SH-SY5Y (cell line): ENCODE measurements at regions not wholly inside any gene's neighbourhood (a gene's known extent, or its start where the extent isn't known, plus 50 kb on each side); places are given as distances from the start of the nearest gene placed in this dataset.

Experiments used
- GATA2 ChIP-seq: IDR thresholded peaks from 2 replicates; pipeline ENCODE4 v1.6.1; 2011; ENCODE audit warnings: mild to moderate bottlenecking, low read depth, low read length
- GATA3 ChIP-seq: IDR thresholded peaks from 2 replicates; pipeline ENCODE4 v1.6.1; 2011; ENCODE audit warnings: low read depth, mild to moderate bottlenecking, low read length, moderate library complexity

DNA sequence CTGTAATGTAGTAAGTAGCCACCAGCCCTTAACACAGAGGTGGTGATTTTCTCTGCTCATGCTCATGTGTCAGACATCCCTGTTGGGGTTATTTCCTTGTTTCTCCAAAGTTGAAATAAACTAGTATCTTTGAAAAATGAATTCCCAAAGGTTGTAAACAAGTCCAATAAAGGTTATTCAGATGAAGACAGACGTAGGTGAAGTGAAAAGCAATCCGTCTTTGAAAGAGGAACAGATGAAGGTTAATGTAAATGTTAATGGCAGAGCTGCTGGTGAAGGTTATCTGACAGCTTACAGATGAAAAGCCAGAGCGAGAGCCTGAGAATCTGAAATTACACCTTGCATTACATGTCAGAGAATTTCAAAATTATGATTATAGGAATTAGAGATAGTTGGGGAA lies 1604.0 kb downstream of the FAM181B start:
- TF ChIP-seq GATA3 (no peak), GATA2 (no peak)

DNA sequence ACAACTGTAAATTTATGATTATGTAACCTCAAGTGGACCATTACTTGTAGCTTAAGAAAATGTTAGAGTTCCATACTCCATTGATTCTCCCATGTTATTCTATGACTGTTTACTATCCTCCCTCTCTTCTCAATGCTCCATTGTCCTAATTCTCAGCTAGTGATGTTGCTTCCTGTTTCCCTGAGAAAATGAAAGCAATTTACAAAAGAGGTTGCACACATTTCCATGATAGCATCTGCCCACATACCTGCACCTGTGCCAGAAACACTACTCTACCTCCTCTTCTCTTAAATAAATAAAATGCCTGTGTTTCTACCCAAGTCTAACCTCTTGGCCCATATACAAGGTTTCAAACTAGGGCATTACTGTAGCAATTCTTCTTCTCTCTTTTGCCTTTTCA lies 1620.9 kb downstream of the FAM181B start:
- TF ChIP-seq GATA3, result no peak
- no peak for TF ChIP-seq GATA2

DNA sequence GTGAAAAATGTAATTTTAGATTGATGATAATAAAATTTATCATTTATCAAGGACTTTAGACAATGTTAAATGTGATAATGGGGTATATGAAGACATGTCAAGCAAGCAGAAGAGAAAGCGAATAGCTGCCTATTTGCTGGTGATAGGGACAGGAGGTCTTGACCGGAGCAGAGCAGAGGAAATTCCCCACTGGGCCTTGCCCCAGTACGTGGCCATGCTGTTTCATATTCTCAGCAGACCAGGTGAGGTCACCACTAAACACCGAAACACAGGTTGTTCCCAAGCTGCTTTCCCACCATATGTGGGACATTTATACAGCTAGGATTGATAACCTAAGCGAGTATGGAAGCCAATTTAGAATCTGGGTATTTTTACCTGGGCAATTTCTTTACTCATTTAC lies 1629.6 kb downstream of the FAM181B start:
- TF ChIP-seq GATA3, result no peak

DNA sequence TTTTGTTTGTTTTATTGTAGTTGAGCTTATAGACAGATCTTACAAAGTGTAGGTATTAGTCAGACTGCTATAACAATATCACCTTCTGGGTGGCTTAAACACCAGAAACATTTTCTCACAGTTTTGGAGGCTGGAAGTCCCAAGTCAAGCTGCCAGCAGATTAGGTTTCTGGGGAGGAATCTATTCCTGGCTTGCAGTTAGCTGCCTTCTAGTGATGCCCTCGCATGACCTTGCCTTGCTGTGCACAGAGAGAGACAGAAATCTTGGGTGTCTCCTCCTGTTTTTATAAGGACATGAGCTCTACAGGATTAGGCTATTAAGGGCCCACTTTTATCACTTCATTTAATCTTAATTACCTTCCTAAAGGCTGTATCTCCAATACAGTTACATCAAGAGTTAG lies 1635.2 kb downstream of the FAM181B start:
- TF ChIP-seq GATA3, result no peak
- no peak for TF ChIP-seq GATA2

DNA sequence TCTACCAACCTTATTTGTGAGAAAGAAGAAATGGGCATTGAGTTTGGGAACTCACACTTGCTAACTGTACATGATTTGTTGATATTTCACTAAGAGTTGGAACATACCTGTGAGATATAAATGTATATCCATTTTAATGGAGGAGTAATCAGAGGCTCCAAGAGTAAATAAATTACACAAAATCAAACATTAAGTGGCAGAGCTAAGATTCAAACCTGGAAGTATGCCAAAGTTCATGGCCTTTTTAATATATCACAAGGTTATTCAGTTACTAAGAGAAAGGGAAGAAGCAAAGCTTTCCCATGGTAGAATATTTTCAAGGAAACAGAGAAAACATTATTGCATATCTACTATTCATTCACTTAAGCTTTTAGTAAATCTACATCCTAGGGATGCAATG lies 1641.1 kb downstream of the FAM181B start:
- no peak for TF ChIP-seq GATA2
- TF ChIP-seq GATA3, result no peak

DNA sequence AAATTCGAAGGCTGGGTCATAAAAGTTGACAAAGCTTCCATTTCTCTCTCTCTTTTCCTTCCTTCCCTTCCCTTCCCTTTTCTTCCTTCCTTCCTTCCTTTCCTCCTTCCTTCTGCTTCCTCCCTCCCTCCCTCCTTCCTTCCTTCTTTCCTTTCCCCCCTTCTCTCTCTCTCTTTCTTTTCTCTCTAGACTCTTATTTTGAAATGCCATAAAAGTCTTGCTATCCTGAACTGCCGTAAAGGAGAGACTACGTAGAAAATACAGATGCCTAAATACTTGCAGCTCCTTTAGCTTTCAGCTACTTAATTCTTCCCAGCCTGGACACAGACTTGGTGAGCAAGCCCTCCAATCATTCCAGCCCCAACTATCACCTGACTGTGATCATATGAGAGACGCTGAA lies 1644.4 kb downstream of the FAM181B start:
- TF ChIP-seq GATA3, result no peak
- TF ChIP-seq GATA2, result no peak

DNA sequence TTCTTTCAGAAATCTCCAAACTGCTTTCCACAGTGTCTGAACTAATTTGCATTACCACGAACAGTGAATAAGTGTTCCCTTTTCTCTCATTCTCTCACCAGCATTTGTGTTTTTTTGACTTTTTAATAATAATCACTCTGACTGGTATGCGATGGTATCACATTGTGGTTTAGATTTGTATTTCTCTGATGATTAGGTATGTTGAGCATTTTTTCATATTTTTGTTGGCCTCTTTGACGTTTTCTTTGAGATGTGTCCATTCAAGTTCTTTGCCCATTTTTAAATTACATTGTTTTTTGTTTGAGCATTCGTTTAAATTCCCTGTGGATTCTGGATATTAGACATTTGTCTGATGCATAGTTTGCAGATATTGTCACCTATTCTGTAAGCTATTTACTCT lies 1639.6 kb upstream of the TENM4 start:
- no peak for TF ChIP-seq GATA3
- no peak for TF ChIP-seq GATA2

DNA sequence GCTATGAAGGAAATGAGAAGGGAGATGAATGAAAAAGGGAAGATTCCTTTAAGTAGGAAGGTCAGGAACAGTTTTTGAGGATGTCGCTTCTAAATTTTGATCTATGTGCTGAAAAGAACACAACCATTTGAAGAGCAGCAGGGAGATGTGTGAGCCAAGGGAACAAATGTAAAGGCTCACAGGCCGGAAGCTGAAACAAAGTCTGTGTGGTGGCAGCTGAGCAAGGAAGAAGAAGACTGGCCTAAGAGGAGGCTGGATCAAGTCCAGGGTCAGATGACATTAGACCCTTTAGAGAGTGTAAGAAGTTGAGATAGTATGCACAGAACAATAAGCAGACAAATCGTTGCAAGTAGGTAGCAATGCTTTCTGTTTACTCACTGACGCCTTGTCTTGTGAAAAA lies 1631.4 kb upstream of the TENM4 start:
- TF ChIP-seq GATA2, result no peak
- no peak for TF ChIP-seq GATA3

DNA sequence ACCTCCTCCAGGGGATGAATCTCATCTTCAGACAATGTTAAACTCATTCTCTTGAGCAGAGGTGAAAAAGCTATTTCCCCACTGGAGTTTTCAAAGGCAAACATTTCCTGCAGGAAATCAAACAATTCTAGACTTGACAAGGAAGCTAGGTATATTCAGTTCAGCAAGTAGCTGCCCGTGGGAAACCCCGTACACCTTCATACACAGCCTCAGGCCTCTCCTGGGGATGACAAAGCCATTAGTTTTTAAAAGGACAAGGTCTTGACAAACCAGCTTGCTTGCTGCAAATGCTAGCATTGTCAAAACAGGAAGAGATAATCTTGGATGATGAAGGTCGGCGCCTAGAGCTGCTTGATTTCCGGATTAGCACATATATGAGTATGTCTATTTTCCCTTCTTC lies 1630.8 kb upstream of the TENM4 start:
- TF ChIP-seq GATA2 (no peak), GATA3 (no peak)

DNA sequence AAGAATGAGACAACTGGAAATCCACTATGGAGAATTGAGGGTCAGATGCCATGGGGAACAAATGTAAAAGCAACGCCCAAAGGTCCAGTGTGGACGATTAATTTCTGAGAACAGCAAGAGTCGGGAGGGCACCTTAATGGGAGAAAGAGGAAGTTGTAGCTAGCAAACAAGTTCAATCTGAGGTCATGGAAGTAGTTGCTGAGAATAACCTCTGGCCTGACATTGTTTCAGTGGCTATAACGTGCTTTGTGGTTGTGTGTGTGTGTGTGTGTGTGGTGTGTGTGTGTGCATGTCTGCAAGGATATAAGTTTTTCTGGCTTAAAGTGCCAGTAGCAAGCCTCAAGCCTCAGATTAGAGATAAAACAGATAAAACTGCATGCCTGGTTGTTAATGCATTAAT lies 1630.1 kb upstream of the TENM4 start:
- TF ChIP-seq GATA3 (no peak), GATA2 (no peak)

DNA sequence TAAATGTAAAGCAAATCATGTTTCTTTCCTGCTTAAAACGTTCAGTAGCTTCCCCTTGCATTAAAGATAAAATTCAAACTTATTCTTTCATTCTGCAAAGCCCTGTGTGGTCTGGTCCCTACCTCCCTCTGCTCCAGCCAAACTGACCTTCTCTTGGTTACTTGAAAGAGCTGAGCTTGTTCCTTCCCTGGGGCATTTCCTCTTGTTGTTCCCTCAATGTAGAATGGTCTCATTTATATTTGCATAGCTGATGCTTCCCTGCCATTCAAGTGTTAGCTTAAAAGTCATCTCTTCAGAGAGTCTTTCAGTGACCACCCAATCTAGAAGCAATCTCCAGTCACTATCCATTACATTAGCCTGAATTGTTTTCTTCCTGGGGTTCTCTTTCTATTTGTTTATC lies 1618.5 kb upstream of the TENM4 start:
- no peak for TF ChIP-seq GATA2
- no peak for TF ChIP-seq GATA3

DNA sequence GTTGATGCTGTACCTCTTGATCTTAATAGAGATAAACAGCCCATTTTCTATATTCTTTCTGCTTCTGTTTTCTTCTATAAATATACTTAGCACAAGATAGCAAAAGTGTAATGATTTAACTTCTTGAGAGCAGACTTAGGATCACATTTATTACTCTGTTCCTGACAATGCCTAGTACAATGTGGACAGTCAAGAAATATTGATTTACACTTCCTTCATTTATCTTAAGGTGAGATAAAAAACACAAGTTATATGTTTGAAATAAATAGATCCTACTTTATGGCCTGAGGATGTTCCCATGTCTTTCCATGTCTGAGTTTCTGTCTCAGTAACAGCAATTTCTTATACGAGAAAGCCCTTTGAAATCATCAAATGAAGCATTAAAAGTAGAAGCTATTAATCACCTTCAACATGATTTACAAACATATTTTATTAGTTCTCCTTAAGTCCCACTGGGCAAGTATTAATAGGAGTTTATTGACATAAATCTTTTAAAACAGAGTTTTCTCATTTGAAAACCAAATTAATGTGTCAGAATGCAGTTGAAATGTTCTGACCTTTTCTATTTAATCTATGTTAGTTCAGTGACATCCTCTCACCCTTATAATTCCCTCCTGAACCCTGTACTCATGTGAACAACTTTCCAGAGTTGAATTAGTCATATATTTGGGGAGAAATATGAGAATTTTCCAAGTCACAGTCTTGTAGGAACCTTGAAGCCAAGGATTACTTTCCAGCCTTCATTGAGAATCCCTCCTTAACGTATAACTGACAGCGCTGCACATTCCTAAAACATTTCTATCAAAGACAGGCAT lies 1611.7 kb upstream of the TENM4 start:
- TF ChIP-seq GATA2 (no peak), GATA3 (no peak)

DNA sequence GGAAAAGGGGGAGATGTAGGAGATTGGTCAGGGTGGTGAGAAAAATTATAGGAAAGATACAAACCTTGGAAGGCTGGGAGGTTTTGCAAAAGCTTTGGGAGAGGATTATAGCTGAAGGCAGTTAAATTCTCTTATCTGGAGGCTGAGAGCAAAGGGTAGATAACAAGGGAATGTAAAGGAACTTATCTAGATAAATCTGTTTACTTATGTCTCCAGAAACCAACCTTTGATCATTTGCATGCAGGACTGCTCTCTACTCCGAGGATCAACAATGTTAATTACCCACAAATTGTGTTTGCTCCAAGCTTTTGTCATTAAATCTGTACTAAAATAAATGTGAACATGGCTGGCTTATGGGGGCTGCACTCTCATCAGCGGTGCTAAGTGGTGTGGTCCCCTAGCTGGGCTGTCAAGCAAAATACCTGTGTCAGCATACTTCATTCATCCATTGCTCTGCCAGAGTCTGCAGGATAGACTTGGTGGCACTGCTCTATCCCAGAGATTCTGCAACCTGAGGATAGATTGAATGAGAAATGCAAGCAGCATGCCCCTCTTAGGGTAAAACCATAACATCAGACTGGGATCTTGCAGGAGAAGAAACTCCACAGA lies 1599.2 kb upstream of the TENM4 start:
- TF ChIP-seq GATA3 (no peak), GATA2 (no peak)

DNA sequence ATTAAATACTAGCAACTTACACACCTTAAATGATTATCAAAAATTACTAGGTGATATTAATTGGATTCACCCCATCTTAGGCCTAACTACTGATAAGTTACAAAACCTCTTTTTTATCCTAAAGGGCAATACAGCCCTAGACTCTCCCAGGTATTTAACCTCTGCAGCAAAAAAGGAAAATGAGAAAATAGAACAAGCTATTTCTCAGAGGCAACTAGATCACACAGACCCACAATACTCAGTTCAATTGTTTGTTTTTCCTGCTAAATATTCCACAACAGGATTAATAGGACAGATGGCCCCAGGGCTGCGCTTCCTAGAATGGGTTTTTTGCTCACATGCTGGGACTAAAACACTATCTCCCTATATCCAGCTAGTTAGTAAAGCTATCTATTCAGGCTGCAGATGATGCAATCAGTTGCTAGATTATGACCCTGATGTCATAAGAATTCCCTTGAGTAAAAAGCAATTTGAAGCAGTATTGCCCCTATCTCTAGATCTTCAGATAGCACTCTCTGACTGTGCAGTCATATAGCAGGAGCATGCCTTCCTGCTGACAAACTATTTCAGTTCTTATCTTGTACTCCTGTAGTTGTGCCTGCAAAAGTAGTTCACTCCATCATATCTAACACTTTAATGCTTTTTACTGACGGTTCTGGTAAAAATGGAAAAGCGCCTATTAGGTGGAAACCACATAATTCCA lies 1595.5 kb upstream of the TENM4 start:
- no peak for TF ChIP-seq GATA2
- TF ChIP-seq GATA3, result peak; percentile 21; the same call in 1 of the 2 replicates

DNA sequence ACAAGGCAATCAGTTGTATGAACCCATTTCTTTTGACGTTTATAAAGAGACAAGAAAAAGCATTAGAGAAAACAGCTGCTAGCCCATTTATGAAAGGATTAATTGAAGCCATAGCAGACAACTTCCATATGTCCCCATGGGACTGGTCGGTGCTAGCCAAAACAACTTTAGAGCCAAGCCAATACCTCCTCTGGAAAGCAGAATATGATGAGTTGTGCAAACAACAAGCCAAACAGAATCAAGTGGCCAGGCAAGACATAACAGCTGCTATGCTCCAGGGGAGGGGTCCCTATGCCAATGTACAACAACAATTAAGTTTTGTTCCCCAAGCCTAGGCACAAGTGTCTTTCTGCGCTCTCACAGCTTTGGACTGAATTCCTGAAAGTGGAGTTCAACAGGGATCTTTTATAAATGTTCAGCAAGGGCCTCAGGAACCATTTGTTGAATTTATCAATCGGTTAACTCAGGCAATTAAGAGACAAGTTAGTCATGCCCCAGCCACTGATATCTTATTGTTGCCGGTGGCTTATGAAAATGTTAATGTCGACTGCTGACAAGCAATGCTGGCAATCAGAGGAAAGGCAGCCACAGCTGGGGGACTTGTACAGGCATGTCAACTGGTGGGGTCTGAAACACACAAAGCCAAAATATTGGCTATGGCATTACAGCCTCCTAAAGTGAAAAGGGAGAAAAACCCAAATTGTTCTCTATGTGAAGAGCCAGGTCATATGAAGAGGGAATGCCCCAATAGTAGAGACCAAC lies 1593.1 kb upstream of the TENM4 start:
- TF ChIP-seq GATA2 (no peak), GATA3 (no peak)
